ENCODE measurements at regions not wholly inside any gene's neighbourhood (a gene's known extent, or its start where the extent isn't known, plus 50 kb on each side); places are given as distances from the start of the nearest gene placed in this dataset.

DNA sequence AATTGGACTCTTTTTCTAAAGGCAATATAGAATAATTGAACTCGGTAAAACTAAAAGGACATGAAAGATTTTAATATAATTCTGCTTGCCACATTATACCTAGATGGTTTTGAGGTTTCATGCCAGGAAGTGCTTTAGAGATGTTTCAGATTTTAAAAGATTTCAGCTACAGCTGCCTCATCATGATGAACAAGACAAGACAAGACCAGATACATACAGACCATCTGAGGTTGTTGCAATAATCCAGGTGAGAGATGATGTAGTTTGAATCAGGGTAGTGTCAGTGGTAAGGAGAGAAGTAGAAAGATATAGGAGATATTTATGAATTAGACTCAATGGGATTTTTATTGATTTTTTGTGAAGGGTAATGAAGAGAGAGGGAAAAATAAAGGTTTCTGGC is 374.3 kb upstream of the HSF2 start:
- no peak for TF ChIP-seq EZH2phosphoT487 (IDR thresholded peaks at IDR 0.05; ENCODE audit: borderline replicate concordance)
- TF ChIP-seq, protein P1, sequence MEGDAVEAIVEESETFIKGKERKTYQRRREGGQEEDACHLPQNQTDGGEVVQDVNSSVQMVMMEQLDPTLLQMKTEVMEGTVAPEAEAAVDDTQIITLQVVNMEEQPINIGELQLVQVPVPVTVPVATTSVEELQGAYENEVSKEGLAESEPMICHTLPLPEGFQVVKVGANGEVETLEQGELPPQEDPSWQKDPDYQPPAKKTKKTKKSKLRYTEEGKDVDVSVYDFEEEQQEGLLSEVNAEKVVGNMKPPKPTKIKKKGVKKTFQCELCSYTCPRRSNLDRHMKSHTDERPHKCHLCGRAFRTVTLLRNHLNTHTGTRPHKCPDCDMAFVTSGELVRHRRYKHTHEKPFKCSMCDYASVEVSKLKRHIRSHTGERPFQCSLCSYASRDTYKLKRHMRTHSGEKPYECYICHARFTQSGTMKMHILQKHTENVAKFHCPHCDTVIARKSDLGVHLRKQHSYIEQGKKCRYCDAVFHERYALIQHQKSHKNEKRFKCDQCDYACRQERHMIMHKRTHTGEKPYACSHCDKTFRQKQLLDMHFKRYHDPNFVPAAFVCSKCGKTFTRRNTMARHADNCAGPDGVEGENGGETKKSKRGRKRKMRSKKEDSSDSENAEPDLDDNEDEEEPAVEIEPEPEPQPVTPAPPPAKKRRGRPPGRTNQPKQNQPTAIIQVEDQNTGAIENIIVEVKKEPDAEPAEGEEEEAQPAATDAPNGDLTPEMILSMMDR (conservative IDR thresholded peaks at IDR 0.05; ENCODE audit: low read length), result no peak

Measured in Loucy (cell line).